Fibroblast of skin of right biceps (primary cell): ENCODE measurements at regions not wholly inside any gene's neighbourhood (a gene's known extent, or its start where the extent isn't known, plus 50 kb on each side); places are given as distances from the start of the nearest gene placed in this dataset.

Experiments
- DNase-seq: peaks from one replicate; pipeline ENCODE4 v3.0.0-alpha.2; 2013

DNA sequence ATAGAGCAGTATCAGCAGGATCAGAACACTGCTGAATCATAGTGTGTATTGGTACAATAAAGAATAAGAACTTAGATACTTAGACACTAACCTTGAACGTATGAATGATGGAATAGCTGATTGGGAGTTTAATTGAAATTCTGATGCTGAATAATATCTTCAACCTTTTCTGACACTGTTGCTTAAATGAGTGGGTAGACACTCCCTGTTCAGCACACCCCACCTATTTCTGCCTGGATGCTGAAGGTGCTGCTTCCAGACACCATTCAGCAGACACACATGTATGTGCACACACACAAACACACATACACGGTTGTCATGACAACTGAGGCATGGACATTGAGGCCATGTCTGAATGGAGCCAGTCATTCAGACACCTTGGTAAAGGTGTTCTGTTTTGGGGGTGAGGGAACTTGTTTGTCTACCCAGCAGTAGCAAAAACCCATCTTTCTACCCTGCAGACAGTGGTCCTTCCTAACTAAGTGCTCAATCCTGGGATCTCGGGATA lies 54.3 kb downstream of the TMEM215 start:
- no peak for DNase-seq

- no peak for DNase-seq
These were observed 55.9 kb downstream of the TMEM215 start for GRCh38 chr9:32839013-32839885.

GRCh38 chr9:32841314-32841713 lies 58.0 kb downstream of the TMEM215 start:
- no peak for DNase-seq

DNA sequence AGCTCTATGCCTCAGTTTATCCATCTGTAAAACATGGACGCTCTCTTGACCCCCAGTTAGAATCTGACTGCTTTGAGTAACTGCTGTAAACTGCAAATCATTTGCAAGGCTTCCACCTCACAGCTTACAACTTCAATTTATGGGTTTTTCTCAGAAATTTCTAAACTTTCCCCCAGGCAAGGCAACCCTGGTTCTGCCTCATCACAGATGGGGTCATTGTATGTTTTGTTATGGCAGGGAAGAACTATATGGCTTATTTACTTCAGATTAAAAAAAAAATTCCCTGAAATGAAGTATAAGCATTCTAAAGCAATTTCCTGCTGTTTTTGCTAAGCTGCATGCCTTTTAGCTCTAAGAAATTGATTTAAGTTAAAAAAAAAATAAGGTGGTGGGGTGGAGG lies 60.0 kb downstream of the TMEM215 start:
- DNase-seq = no peak

- no peak for DNase-seq
These were observed 60.9 kb downstream of the TMEM215 start for GRCh38 chr9:32844259-32844658.

DNA sequence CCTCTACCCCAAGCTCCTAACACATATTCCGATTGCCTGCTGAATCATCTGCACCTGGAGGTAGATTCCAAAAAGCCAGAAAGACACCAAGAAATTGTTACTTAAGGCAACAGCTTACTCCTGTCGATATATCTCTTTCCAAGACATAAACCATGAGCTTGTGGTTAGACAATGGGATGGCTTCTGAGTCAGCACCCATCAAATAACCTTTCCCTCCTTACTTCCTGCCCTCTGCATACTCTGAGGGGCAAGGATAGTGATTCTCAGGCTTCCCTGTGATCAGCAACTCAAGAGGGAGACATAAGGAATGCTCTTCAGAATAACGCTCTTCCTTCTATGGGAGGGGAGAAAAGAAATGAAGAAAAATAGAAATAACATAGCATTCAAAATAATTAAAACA lies 70.9 kb downstream of the TMEM215 start:
- no peak for DNase-seq

GRCh38 chr9:32855752-32856151 lies 72.4 kb downstream of the TMEM215 start:
- DNase-seq = no peak

DNA sequence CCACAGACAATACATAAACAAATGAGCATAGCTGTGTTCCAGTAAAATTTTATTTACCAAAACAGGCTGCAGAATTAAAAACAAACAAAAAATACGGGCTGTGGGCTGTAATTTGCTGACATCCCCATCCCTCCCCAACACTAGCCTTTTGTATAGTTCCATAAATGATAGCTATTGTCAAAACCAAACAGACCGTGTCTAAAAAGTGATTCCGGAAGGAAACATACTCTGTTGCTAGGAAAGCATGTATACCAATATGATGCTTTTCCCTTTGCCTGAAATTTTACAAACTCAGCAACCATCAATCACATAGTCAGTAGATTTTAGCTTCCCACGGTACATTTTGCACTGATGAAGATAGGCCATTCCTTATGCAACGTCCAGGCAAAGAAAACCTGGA lies 80.0 kb downstream of the TMEM215 start:
- no peak for DNase-seq

- no peak for DNase-seq
These were observed 81.6 kb downstream of the TMEM215 start for GRCh38 chr9:32864971-32865370.

GRCh38 chr9:32866273-32866672 lies 82.9 kb downstream of the TMEM215 start:
- no peak for DNase-seq

DNA sequence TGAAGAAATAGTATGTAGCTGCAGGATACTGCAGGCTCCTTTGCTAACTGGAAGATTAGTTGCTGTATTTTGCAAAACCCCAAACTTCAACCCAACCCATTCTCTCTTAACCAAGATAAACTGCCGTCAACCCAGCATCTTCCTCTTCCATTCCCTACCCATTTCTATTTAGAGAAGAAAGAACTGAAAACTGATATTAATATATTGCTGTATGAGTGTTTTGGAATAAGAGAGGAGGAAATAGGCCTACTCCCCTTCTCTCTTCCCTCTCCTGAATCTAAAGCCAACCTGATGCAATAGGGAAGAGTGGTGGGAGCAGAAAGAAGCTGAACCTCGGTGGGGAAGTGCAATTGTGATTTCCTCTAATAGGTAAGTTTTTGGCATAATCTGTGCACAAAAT lies 83.7 kb downstream of the TMEM215 start:
- DNase-seq = no peak

- no peak for DNase-seq
These were observed 84.4 kb downstream of the TMEM215 start for GRCh38 chr9:32867601-32868204.

GRCh38 chr9:32869404-32869803 lies 86.1 kb downstream of the TMEM215 start:
- DNase-seq = no peak

- no peak for DNase-seq
These were observed 89.8 kb downstream of the TMEM215 start for GRCh38 chr9:32873131-32873530.

DNA sequence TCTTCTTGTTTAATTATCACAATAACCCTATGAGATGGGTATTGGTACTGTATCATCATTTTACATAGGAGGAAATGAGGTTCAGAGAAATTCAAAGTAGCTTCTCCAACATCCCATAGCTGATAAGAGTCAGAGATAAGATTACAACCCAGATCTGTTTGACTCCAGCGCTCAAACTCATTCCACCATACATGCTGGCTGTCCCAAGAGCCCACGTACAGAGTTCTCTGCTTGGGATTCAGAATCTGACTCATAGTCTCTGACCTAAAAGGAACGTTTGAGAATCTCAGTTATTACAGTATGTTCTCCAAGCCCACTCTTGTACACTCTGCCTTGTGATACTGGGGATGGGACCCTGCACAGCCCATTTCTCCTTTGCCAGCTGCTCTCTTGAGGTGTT lies 90.2 kb downstream of the TMEM215 start:
- no peak for DNase-seq

GRCh38 chr9:32875242-32875641 lies 91.9 kb downstream of the TMEM215 start:
- DNase-seq = no peak

DNA sequence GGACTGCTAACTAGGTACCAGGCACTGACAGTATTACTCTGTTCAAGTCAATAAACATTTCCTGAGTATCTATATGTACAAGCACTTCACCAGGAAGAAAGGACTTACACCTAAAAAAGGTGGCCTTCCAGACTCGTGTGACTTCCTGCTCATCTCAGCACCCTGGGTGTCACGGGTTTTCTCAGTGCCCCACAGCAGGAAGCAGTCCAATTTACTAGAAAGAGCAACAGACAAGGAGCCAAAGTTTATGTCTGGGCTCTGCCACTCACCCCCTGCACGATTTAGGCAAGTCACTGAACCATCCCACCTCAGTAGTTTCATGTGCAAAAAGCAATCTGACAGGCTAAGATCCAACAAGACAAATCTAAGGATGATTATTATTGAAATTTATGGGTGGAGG lies 92.4 kb downstream of the TMEM215 start:
- DNase-seq = no peak

- no peak for DNase-seq
These were observed 93.8 kb downstream of the TMEM215 start for GRCh38 chr9:32877103-32877502.

- DNase-seq = no peak
These were observed 94.4 kb downstream of the TMEM215 start for GRCh38 chr9:32877639-32878217.

DNA sequence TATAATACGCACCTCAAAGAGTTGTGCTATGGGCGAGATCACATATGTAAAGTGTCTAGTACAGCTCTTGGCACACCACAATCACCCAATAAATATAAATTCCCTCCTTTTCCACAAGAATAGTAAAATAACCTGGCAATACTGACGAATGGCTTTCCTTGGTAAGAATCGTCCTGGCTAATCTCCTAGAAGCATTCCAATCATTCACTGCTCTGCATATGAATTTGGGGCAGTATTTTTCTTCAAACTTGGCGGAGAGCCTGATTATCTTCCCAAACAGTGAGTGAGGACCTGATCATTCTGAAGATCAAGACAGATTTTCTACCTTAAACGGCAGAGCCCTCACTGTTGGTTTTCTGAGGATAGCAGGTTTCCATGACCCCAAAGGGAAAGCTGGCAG lies 96.0 kb downstream of the TMEM215 start:
- no peak for DNase-seq

- DNase-seq = no peak
These were observed 98.6 kb downstream of the TMEM215 start for GRCh38 chr9:32881948-32882347.

- DNase-seq = no peak
These were observed 99.4 kb downstream of the TMEM215 start for GRCh38 chr9:32882705-32883104.

DNA sequence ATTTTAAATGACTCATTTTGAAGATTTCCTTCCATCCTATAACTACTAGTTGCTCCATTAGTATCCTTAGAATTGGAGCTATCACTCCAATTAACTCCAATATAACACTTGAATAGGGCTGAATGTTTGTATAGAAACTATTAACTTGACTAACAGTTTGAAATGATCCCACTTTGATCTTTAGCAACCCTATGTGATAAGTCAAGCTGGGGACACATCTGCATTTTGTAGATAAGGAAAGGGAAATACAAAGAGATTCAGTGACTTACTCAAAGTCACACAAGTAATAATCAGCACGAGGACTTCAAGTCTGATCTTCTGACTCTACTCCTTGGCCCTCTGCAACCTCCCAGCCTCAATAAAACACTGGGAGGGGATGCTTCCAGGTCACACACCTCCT lies 101.1 kb downstream of the TMEM215 start:
- no peak for DNase-seq

DNA sequence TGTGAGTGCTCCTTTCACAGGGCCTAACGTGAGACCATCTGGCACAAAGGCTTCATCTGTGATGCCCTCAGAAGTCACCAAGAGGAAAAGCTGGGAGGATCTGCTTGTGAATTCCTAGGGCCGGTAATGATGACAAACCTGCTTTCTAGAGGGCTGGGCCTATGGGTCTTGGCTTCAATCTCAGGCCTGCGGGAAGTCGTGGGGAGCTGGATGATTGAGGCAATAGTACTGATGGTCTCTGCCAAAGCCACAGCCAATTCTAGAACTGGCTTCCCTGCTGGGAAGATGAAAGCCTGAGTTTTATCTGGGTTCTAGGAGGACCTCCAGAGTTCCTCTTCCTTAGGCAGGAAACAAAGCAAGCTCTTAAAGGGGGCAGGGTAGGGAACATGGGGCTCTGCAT lies 102.7 kb downstream of the TMEM215 start:
- no peak for DNase-seq
